MM.1S (cell line): ENCODE measurements at regions not wholly inside any gene's neighbourhood (a gene's known extent, or its start where the extent isn't known, plus 50 kb on each side); places are given as distances from the start of the nearest gene placed in this dataset.

Experiments used
- DNase-seq: peaks from one replicate; pipeline ENCODE4 v3.0.0-alpha.2; 2015
- H2AFZ ChIP-seq: fragments of 300-600 bp; sonication (generic); 2 replicates; pipeline ENCODE4 v1.6.0; 2016; ENCODE audit warnings: antibody characterized with exemption, low read length
- H3F3A ChIP-seq: fragments of 300-600 bp; sonication (generic); 2 replicates; pipeline ENCODE4 v1.6.1; 2016; ENCODE audit warnings: mild to moderate bottlenecking, antibody characterized with exemption, low read length, moderate library complexity, mixed read lengths; ENCODE audit not compliant: insufficient read depth
- H3K27ac ChIP-seq: fragments of 300-600 bp; sonication (generic); 2 replicates; pipeline ENCODE4 v1.5.1; 2016; ENCODE audit warnings: mild to moderate bottlenecking, low read length
- H3K27me3 ChIP-seq: fragments of 300-600 bp; sonication (generic); replicated peaks from 2 replicates; pipeline ENCODE4 v1.6.0; 2016; ENCODE audit warnings: low read length; ENCODE audit not compliant: insufficient read depth
- H3K36me3 ChIP-seq: fragments of 300-600 bp; sonication (generic); replicated peaks from 2 replicates; pipeline ENCODE4 v1.6.1; 2016; ENCODE audit warnings: mild to moderate bottlenecking, low read length, mixed read lengths; ENCODE audit not compliant: insufficient read depth
- H3K4me1 ChIP-seq: fragments of 300-600 bp; sonication (generic); 2 replicates; pipeline ENCODE4 v1.6.1; 2016; ENCODE audit warnings: low read length, mixed read lengths
- H3K4me2 ChIP-seq: fragments of 300-600 bp; sonication (generic); 2 replicates; pipeline ENCODE4 v1.6.0; 2016; ENCODE audit warnings: low read depth, low read length
- H3K4me3 ChIP-seq: fragments of 300-600 bp; sonication (generic); 2 replicates; pipeline ENCODE4 v1.5.1; 2016; ENCODE audit warnings: low read length, mixed read lengths
- H3K79me2 ChIP-seq: fragments of 300-600 bp; sonication (generic); 2 replicates; pipeline ENCODE4 v1.6.1; 2016; ENCODE audit warnings: mixed run types, low read length, mixed read lengths
- H3K9ac ChIP-seq: fragments of 300-600 bp; sonication (generic); 2 replicates; pipeline ENCODE4 v1.6.1; 2016; ENCODE audit warnings: low read length, mixed read lengths
- H3K9me2 ChIP-seq: fragments of 300-600 bp; sonication (generic); replicated peaks from 2 replicates; pipeline ENCODE4 v1.6.1; 2016; ENCODE audit warnings: mild to moderate bottlenecking, low read length, mixed read lengths; ENCODE audit not compliant: insufficient read depth
- H3K9me3 ChIP-seq: fragments of 300-600 bp; sonication (generic); replicated peaks from 2 replicates; pipeline ENCODE4 v1.6.1; 2016; ENCODE audit warnings: mild to moderate bottlenecking, low read length, mixed read lengths; ENCODE audit not compliant: insufficient read depth
- H4K20me1 ChIP-seq: fragments of 300-600 bp; sonication (generic); 2 replicates; pipeline ENCODE4 v1.6.1; 2016; ENCODE audit warnings: mild to moderate bottlenecking, low read length, moderate library complexity, mixed read lengths; ENCODE audit not compliant: insufficient read depth
- EZH2 ChIP-seq: fragments of 300-600 bp; sonication (generic); optimal IDR thresholded peaks from 2 replicates; pipeline ENCODE3; 2017; ENCODE audit warnings: low read depth, mild to moderate bottlenecking, antibody characterized with exemption, low read length, mixed read lengths
- EZH2phosphoT487 ChIP-seq: fragments of 300-600 bp; sonication (generic); IDR thresholded peaks from 2 replicates; pipeline ENCODE4 v1.6.1; 2018; ENCODE audit warnings: antibody characterized with exemption, low read length
- TF ChIP-seq, protein P1 (sequence below): fragments of 300-600 bp; sonication (generic); IDR thresholded peaks from 2 replicates; pipeline ENCODE4 v1.5.1; 2016; ENCODE audit warnings: antibody characterized with exemption, low read length, mixed read lengths

DNA sequence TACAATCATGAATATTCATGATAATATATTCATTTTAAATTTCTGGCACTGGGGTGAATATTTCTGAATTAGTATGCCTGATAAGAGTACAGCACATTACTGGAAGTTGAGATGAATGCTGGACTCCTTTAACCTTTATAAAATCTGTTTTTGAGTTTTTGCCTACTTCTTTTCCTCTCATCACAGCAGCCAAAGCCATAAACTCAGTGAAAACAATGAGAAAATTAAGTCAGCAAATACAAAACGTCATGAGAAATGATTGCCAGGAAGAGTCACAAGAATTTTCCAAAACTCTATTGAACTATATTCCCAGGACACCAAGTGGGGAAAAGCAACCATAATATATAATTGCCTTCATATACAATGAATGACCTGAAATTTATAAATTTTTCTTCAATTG is 837.6 kb downstream of the TBC1D32 start:
- Histone ChIP-seq H4K20me1 (no peaks in the 10 kb centered on the region), H3K9ac (no peak overlapping the region), H3K9me2 (no peaks in the 10 kb centered on the region), H2AFZ (no peak overlapping the region), H3K4me3 (no peak overlapping the region), H3K4me2 (no peak overlapping the region), H3K36me3 (no peaks in the 10 kb centered on the region), H3K27me3 (no peaks in the 10 kb centered on the region), H3F3A (no peaks in the 10 kb centered on the region), H3K27ac (no peak overlapping the region), H3K79me2 (no peaks in the 10 kb centered on the region), H3K4me1 (no peaks in the 10 kb centered on the region), H3K9me3 (no peaks in the 10 kb centered on the region)
- no peak for TF ChIP-seq EZH2
- no peak for TF ChIP-seq EZH2phosphoT487
- TF ChIP-seq, protein P1, sequence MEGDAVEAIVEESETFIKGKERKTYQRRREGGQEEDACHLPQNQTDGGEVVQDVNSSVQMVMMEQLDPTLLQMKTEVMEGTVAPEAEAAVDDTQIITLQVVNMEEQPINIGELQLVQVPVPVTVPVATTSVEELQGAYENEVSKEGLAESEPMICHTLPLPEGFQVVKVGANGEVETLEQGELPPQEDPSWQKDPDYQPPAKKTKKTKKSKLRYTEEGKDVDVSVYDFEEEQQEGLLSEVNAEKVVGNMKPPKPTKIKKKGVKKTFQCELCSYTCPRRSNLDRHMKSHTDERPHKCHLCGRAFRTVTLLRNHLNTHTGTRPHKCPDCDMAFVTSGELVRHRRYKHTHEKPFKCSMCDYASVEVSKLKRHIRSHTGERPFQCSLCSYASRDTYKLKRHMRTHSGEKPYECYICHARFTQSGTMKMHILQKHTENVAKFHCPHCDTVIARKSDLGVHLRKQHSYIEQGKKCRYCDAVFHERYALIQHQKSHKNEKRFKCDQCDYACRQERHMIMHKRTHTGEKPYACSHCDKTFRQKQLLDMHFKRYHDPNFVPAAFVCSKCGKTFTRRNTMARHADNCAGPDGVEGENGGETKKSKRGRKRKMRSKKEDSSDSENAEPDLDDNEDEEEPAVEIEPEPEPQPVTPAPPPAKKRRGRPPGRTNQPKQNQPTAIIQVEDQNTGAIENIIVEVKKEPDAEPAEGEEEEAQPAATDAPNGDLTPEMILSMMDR, result no peak
- no peak for DNase-seq

DNA sequence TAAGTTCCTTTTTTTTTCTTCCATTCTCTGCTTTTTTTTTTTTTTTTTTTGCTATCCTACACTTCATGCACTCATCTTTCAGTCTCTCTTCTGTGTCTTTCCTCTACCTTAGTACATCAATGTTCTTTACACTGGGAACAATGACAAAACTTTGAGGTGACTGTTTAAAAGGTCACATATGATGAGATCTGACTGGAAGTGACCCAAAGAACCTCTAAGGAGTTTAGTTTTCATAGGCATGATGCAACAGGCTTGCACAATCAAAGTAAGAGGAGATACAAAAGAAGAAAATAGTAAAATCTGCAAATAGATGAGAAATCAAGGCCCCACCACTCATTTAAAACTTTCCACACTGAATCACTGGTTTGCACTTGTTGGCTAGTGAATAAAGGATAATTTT is 840.8 kb downstream of the TBC1D32 start:
- Histone ChIP-seq H3K9me3 (no peaks in the 10 kb centered on the region), H4K20me1 (no peaks in the 10 kb centered on the region), H3K9ac (no peak overlapping the region), H3K36me3 (no peaks in the 10 kb centered on the region), H2AFZ (no peak overlapping the region), H3K4me1 (no peaks in the 10 kb centered on the region), H3F3A (no peaks in the 10 kb centered on the region), H3K79me2 (no peaks in the 10 kb centered on the region), H3K27ac (no peak overlapping the region), H3K27me3 (no peaks in the 10 kb centered on the region), H3K4me2 (no peak overlapping the region), H3K9me2 (no peaks in the 10 kb centered on the region), H3K4me3 (no peak overlapping the region)
- no peak for TF ChIP-seq EZH2phosphoT487
- TF ChIP-seq, protein P1, result no peak
- TF ChIP-seq EZH2, result no peak
- no peak for DNase-seq

DNA sequence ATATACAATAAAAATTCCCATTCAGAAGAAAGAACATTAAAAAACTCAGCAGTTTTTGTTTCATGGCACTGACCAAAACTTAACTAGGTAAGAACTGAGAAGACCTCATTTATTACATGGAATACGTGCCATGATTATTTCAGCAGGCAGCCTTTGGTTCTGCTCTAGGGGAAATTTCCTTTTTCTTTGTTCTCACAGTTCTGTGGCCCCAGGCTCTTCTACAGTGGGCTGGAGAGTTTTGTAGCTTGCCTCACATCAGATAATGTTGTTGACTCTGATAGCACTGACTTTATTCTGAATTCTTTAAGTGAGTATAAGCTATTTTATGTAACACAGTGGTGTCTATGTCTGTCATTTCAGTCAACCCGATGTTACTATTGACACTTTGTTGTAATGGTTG is 844.3 kb downstream of the TBC1D32 start:
- Histone ChIP-seq H3K79me2 (no peaks in the 10 kb centered on the region), H3K9ac (no peak overlapping the region), H2AFZ (no peak overlapping the region), H3K9me2 (no peaks in the 10 kb centered on the region), H3K36me3 (no peaks in the 10 kb centered on the region), H3K4me2 (no peak overlapping the region), H3K9me3 (no peaks in the 10 kb centered on the region), H3F3A (no peaks in the 10 kb centered on the region), H3K4me3 (no peak overlapping the region), H3K4me1 (no peaks in the 10 kb centered on the region), H3K27ac (no peak overlapping the region), H4K20me1 (no peaks in the 10 kb centered on the region), H3K27me3 (no peaks in the 10 kb centered on the region)
- TF ChIP-seq EZH2phosphoT487 (no peak), EZH2 (no peak)
- TF ChIP-seq, protein P1, result no peak
- no peak for DNase-seq

DNA sequence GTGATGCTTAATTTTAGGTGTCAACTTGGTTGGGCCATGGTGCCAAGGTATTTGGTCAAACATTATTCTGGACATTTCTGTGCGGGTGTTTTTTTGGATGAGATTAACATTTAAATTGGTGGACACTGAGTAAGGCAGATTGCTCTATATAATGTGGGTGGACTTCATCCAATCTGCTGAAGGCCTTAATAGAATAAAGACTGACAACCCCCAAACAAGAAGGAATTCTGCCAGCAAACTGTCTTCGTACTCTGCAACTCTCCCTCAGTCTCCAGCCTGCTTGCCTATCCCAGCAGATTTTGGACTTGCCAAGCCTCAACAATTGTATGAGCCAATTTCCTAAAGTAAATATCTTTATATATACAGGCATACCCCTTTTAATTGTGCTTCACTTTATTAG is 850.1 kb downstream of the TBC1D32 start:
- Histone ChIP-seq H3K4me2 (no peak overlapping the region), H3K9me2 (no peaks in the 10 kb centered on the region), H3F3A (no peaks in the 10 kb centered on the region), H3K79me2 (no peaks in the 10 kb centered on the region), H2AFZ (no peak overlapping the region), H3K4me3 (no peak overlapping the region), H3K9ac (no peak overlapping the region), H3K9me3 (no peaks in the 10 kb centered on the region), H4K20me1 (no peaks in the 10 kb centered on the region), H3K27me3 (no peaks in the 10 kb centered on the region), H3K27ac (no peak overlapping the region), H3K36me3 (no peaks in the 10 kb centered on the region), H3K4me1 (no peaks in the 10 kb centered on the region)
- TF ChIP-seq, protein P1, result no peak
- no peak for TF ChIP-seq EZH2
- no peak for TF ChIP-seq EZH2phosphoT487
- DNase-seq, result no peak
